ENCODE measurements at regions not wholly inside any gene's neighbourhood (a gene's known extent, or its start where the extent isn't known, plus 50 kb on each side); places are given as distances from the start of the nearest gene placed in this dataset.

DNA sequence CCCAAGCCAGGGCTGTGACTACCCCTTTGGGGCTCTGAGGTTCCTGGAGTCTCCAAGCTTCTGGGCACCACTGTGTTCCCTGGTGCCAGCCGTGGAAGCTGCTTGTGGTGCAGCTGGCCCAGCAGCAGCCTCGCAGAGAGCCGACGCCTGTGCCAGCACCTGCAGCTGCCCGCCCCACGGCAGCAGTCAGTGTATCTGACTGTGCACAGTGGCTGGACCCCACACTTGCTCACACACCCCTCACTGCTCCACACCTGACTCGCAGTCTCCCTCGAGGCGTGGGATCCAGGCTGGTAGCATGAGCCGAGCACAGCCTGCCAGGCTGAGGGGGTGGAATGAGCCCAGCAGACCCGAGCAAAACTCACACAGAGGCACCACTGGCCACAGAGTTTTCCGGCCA is 325.2 kb downstream of the PCNX1 start:
- no peak overlapping the region for H3K27ac Mint-ChIP-seq (ENCODE audit: low read depth)
- H3K4me3 Mint-ChIP-seq = no peak overlapping the region
- H3K27me3 Mint-ChIP-seq = no peaks in the 10 kb centered on the region
- ATAC-seq (replicated peaks; ENCODE audit: extremely low read depth, poor library complexity, severe bottlenecking) (no peak), DNase-seq (ENCODE audit: low spot score in 2 of 2) (no peak)
- H3K9me3 Mint-ChIP-seq = no peaks in the 10 kb centered on the region
- peaks cover 5% of the 10 kb centered on the region for H3K4me1 Mint-ChIP-seq
- peaks cover 3% of the 10 kb centered on the region for H3K36me3 Mint-ChIP-seq (ENCODE audit: insufficient read depth)

DNA sequence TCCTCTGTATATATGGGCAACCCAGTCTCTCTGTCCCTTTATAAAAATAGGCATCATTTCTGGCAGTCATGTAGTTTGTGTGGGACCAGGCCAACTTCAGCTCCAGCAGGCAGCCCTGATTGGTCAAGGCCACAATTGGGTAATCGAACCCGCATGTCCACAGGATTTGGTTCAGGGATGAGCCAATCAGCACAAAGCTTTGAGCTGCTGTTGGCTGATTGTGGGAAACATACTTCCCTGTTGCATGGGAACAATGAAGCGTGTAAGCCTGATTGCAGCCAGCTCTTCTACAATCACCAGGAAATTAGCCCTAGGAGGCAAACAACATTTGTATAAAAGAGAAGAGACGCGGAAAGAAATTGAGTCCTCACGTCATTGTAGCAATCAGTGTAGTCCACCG is 328.6 kb downstream of the PCNX1 start:
- ATAC-seq (replicated peaks; ENCODE audit: extremely low read depth, poor library complexity, severe bottlenecking) (no peak), DNase-seq (ENCODE audit: low spot score in 2 of 2) (no peak)
- H3K4me3 Mint-ChIP-seq = no peak overlapping the region
- H3K36me3 Mint-ChIP-seq (ENCODE audit: insufficient read depth) = no peaks in the 10 kb centered on the region
- no peak overlapping the region for H3K27ac Mint-ChIP-seq (ENCODE audit: low read depth)
- no peaks in the 10 kb centered on the region for H3K27me3 Mint-ChIP-seq
- H3K9me3 Mint-ChIP-seq = no peaks in the 10 kb centered on the region
- no peaks in the 10 kb centered on the region for H3K4me1 Mint-ChIP-seq

DNA sequence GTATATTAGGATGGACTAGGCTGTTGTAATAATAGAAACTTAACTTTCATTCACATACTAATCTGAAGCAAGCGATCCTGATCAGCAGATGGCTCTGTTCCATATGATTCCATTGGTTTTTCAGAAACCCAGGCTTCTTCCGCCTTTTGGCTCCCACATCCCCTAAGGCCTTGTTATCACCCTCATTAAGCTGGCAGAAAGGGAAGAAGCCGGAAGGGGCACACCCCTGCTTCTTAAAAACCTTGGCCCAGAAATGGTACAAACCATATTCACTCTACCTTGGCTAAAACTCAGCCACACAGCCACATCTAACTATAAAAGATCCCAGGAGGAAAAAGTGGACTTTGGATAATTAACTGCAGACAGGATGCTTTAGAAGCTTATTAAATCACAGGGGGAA is 329.2 kb downstream of the PCNX1 start:
- no peak overlapping the region for H3K4me3 Mint-ChIP-seq
- no peak overlapping the region for H3K27ac Mint-ChIP-seq (ENCODE audit: low read depth)

DNA sequence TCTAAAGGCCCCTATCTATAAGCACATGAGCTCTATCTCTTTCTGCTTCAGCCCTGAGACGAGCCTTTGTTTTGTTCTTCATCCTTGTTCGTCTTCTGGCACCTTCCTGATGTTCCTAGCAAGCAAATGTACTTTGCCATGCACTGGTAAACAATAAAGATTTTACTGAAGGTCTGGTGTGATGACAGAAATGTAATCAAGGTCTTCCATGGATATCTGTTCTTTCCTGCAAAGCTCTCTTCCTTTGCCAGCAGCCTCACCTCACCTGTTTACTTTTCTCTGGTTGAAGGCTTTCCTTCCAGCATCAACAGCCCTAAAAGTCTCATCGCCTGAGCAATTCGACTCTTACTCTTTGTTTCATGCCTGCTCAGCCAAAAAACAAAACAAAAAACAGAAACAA is 330.3 kb downstream of the PCNX1 start:
- Mint-ChIP-seq H3K4me1 (no peaks in the 10 kb centered on the region), H3K9me3 (no peaks in the 10 kb centered on the region), H3K4me3 (no peak overlapping the region), H3K36me3 (ENCODE audit: insufficient read depth) (no peaks in the 10 kb centered on the region), H3K27me3 (no peaks in the 10 kb centered on the region), H3K27ac (ENCODE audit: low read depth) (no peak overlapping the region)
- no peak for DNase-seq (ENCODE audit: low spot score in 2 of 2)
- no peak for ATAC-seq (replicated peaks; ENCODE audit: extremely low read depth, poor library complexity, severe bottlenecking)

More for the DNA sequence above, 329.2 kb downstream of the PCNX1 start:
- no peak for ATAC-seq (replicated peaks; ENCODE audit: extremely low read depth, poor library complexity, severe bottlenecking)
- Mint-ChIP-seq H3K9me3 (no peaks in the 10 kb centered on the region), H3K27me3 (no peaks in the 10 kb centered on the region), H3K36me3 (ENCODE audit: insufficient read depth) (no peaks in the 10 kb centered on the region), H3K4me1 (no peaks in the 10 kb centered on the region)
- no peak for DNase-seq (ENCODE audit: low spot score in 2 of 2)

DNA sequence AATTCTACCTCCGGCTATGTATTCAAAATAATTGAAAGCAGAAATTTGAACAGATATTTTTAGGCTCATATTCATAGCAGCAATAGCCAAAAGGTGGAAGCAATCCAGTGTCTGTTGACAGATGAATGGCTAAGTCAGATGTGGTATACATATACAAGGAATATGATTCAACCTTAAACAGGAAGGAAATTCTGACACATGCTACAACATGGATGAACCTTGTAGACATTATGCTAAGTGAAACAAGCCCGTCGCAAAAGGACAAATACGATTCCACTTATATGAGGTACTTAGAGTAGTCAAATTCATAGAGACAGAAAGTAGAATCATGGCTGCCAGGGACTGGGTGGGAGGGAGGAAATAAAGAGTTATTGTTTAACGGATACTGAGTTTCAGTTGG is 331.6 kb downstream of the PCNX1 start:
- ATAC-seq (replicated peaks; ENCODE audit: extremely low read depth, poor library complexity, severe bottlenecking) (no peak), DNase-seq (ENCODE audit: low spot score in 2 of 2) (no peak)
- Mint-ChIP-seq H3K27me3 (no peaks in the 10 kb centered on the region), H3K9me3 (no peaks in the 10 kb centered on the region), H3K27ac (ENCODE audit: low read depth) (no peak overlapping the region), H3K4me1 (no peaks in the 10 kb centered on the region), H3K4me3 (no peak overlapping the region), H3K36me3 (ENCODE audit: insufficient read depth) (no peaks in the 10 kb centered on the region)

DNA sequence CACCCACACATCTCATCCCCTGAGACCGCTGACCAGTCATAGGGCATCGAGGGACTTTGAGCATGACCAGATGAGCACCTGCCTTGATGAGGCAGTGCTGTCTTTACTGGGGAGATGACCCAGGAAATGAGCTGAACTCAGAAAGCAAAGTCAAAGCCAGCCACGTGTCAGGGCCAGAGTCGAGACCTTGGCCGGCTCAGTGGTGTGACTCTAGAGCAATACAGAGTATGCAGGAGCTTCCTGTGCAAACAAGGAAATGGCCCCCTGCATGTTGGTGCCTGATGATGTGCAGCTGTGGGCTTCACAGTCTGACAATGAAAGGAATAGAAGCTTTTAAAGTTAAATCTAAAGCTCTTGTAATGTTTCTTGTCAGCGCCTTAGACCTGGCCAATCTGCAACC is 332.9 kb downstream of the PCNX1 start:
- no peak overlapping the region for H3K27ac Mint-ChIP-seq (ENCODE audit: low read depth)
- no peak overlapping the region for H3K4me3 Mint-ChIP-seq
- no peak for ATAC-seq (replicated peaks; ENCODE audit: extremely low read depth, poor library complexity, severe bottlenecking)

DNA sequence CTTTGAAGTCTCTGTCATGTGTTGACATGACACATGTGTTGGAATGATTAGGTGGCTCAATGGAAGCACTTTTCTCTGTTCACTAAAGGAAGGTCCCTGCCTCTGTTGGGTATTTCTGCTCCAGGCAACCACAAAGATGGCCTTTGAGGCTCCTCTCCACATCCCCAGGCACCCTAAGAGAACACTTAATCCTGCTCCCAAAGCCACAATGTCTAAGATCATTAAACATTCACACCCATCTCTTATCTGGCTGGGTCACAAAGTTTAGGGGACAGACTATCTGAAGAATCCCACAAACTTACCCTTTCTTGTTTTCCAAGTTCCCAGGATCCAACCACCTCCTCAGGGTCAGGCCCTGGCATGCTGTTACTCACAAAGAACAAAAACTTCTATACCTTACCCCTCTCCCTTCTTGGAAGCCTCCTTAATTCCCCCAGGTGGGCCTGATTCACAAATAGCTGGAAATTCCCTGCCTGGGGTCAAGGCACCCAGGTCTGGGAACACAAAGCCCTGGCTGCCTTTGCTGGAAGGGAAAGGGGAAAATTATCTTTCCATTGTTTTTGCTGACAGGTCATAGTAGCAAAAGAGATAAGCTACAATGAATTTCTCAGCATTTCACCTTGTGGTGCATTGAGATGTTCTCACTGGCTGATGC is 333.7 kb downstream of the PCNX1 start:
- Mint-ChIP-seq H3K4me3 (no peak overlapping the region), H3K27me3 (no peaks in the 10 kb centered on the region), H3K4me1 (peaks cover 13% of the 10 kb centered on the region), H3K9me3 (no peaks in the 10 kb centered on the region), H3K27ac (ENCODE audit: low read depth) (no peak overlapping the region), H3K36me3 (ENCODE audit: insufficient read depth) (no peaks in the 10 kb centered on the region)
- ATAC-seq (replicated peaks; ENCODE audit: extremely low read depth, poor library complexity, severe bottlenecking) (no peak), DNase-seq (ENCODE audit: low spot score in 2 of 2) (no peak)

More for the DNA sequence above, 332.9 kb downstream of the PCNX1 start:
- DNase-seq (ENCODE audit: low spot score in 2 of 2) = no peak
- no peaks in the 10 kb centered on the region for H3K36me3 Mint-ChIP-seq (ENCODE audit: insufficient read depth)
- H3K9me3 Mint-ChIP-seq = no peaks in the 10 kb centered on the region
- H3K4me1 Mint-ChIP-seq = peaks cover 5% of the 10 kb centered on the region
- no peaks in the 10 kb centered on the region for H3K27me3 Mint-ChIP-seq

DNA sequence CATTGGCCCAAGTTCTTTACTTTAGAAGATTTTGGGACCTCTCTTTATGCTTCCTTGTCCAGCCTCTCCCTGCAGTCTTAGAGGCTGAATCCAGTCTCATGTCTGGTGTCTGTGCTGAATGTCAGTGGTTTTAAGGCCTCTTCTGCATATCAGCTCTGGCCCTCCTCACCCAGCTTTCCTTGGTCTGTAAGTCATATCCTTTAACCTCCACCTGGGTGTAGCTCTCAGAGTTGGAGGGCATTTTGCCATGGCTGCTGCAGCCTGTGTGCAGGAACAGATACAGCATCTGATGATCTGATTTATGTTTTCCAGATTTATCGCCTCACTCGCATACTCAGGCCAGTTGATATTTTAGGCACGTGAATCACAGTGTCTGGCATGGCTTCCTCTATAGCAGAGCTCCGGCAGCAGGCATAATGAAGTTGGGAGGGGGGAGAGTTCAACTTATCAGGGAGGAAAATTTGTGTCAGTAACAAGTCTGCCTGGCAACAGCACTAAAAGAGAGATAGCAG is 335.0 kb downstream of the PCNX1 start:
- H3K9me3 Mint-ChIP-seq = peaks cover 3% of the 10 kb centered on the region
- peaks cover 26% of the 10 kb centered on the region for H3K4me1 Mint-ChIP-seq
- no peak overlapping the region for H3K4me3 Mint-ChIP-seq
- DNase-seq (ENCODE audit: low spot score in 2 of 2) (no peak), ATAC-seq (replicated peaks; ENCODE audit: extremely low read depth, poor library complexity, severe bottlenecking) (no peak)
- H3K27ac Mint-ChIP-seq (ENCODE audit: low read depth) = no peak overlapping the region
- no peaks in the 10 kb centered on the region for H3K36me3 Mint-ChIP-seq (ENCODE audit: insufficient read depth)
- no peaks in the 10 kb centered on the region for H3K27me3 Mint-ChIP-seq

DNA sequence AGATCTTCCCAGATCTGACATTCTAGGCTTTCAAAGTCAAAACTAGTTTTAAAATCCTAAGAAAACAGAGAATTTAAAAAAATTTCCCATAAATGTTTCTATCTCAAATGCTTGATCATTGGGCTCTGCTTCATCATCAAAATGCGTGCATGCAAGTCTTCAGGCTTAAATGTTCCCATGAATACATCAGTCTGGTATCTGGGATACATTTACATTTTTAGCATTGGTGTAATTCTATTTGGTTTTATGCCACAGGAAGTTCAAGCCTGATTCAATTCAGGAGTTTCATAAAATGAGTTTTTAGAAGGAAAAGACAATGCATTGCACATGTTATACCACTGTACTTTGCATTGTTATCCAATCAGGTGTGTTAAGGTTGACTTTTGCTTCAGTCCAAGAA is 336.4 kb downstream of the PCNX1 start:
- peaks cover 8% of the 10 kb centered on the region for H3K9me3 Mint-ChIP-seq
- no peak for DNase-seq (ENCODE audit: low spot score in 2 of 2)
- no peak for ATAC-seq (replicated peaks; ENCODE audit: extremely low read depth, poor library complexity, severe bottlenecking)
- H3K27me3 Mint-ChIP-seq = no peaks in the 10 kb centered on the region
- peaks cover 34% of the 10 kb centered on the region for H3K4me1 Mint-ChIP-seq
- no peak overlapping the region for H3K27ac Mint-ChIP-seq (ENCODE audit: low read depth)
- H3K36me3 Mint-ChIP-seq (ENCODE audit: insufficient read depth) = no peaks in the 10 kb centered on the region
- no peak overlapping the region for H3K4me3 Mint-ChIP-seq

DNA sequence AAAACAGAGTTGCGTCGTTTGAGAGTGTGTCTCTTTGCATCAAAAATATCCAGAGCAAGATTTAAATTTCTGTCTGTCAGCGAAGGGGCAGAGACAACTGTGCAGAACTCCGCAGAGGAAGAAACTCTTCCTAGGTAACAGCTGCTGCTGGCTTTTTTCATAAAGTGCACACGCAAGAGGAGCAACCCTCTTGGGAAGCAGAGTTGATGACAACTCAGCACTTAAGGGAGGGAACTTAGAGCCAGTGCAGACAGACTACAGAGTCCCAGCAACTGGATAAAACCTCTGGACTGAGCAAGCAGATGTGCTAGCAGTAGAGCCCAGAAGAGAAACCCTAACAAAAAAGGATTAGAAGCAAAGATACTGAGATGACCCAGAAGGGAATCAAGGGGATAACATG is 337.1 kb downstream of the PCNX1 start:
- no peak overlapping the region for H3K27ac Mint-ChIP-seq (ENCODE audit: low read depth)
- ATAC-seq (replicated peaks; ENCODE audit: extremely low read depth, poor library complexity, severe bottlenecking) = no peak
- H3K36me3 Mint-ChIP-seq (ENCODE audit: insufficient read depth) = no peaks in the 10 kb centered on the region
- no peaks in the 10 kb centered on the region for H3K27me3 Mint-ChIP-seq
- H3K4me3 Mint-ChIP-seq = no peak overlapping the region
- no peak for DNase-seq (ENCODE audit: low spot score in 2 of 2)
- peaks cover 34% of the 10 kb centered on the region for H3K4me1 Mint-ChIP-seq
- H3K9me3 Mint-ChIP-seq = peaks cover 8% of the 10 kb centered on the region

DNA sequence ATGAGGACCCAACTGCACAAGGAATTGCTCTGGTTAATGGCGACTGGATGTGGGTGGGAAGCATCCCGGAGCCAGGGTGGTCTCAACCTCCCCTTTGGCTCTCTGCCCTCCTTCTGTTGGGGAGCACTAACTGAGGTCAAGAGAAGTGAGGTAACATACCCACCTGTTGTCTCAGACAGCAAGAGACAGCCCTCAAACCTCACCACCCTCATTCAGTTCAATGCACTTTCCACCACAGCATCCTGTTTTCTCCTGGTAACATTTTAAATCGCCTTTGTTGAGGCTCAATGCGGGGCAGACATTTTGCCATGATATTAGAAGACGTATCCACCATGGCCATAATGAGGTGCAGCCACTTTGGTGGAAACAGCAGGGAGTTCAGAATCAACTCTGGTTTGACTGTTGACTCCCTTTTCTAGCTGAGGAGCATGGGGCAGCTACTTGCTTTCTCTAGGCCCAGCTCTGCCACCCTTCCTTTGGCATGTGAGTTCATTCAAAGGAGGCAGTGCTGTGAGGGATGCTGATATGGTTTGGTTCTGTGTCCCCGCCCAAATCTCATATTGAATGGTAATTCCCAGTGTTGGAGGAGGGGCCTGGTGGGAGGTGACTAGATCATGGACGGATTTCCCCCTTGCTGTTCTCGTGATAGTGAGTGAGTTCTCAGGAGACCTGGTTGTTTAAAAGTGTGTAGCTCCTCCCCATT is 338.6 kb downstream of the PCNX1 start:
- H3K27me3 Mint-ChIP-seq = no peaks in the 10 kb centered on the region
- DNase-seq (ENCODE audit: low spot score in 2 of 2) = no peak
- H3K9me3 Mint-ChIP-seq = peaks cover 8% of the 10 kb centered on the region
- H3K36me3 Mint-ChIP-seq (ENCODE audit: insufficient read depth) = no peaks in the 10 kb centered on the region
- peak overlapping the region; percentile 32 for H3K4me3 Mint-ChIP-seq
- peaks cover 40% of the 10 kb centered on the region for H3K4me1 Mint-ChIP-seq
- H3K27ac Mint-ChIP-seq (ENCODE audit: low read depth) = peak overlapping the region; percentile 80
- peak; percentile 52 for ATAC-seq (replicated peaks; ENCODE audit: extremely low read depth, poor library complexity, severe bottlenecking)

DNA sequence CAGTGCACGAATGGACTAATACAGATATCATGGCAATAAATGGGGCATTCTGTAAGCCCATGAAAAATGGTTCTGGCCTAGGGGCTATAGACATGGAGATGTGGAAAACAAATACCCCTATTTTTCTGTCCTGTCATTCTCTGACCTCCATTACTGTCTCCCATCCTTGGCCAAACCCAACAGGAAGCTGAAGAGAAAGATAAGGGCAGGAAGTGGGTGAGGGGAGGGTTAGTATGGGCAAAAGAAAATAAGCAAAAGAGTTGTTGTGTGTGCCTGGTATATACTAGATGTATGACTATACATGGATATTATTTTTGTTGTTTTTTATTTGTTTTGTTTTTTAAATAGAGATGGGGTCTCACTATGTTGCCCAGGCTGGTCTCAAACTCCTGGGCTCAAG is 339.3 kb downstream of the PCNX1 start:
- ATAC-seq (replicated peaks; ENCODE audit: extremely low read depth, poor library complexity, severe bottlenecking) (no peak), DNase-seq (ENCODE audit: low spot score in 2 of 2) (no peak)
- Mint-ChIP-seq H3K27me3 (no peaks in the 10 kb centered on the region), H3K36me3 (ENCODE audit: insufficient read depth) (no peaks in the 10 kb centered on the region), H3K4me3 (peak overlapping the region; percentile 32), H3K4me1 (peaks cover 40% of the 10 kb centered on the region), H3K9me3 (peaks cover 8% of the 10 kb centered on the region), H3K27ac (ENCODE audit: low read depth) (peak overlapping the region; percentile 80)

DNA sequence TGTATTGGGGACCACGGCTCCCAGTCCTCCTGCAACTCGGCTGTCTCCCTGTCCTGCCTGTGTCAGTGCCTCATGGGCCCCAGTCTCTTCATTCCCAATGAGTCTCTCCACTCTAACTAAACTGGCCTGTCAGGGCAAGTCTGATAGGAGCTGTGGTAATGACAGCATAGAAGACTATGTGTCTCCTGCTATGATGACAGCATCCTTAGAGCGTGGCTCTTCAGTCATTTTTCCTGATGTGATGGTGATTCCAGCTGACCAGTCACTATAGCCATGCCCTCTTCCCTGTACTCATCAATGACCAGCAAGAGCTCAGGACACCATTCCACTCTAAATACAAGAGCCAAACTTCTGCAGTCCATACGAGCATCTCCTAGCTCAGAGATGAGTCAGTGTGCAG is 339.8 kb downstream of the PCNX1 start:
- Mint-ChIP-seq H3K4me3 (peak overlapping the region; percentile 32), H3K36me3 (ENCODE audit: insufficient read depth) (no peaks in the 10 kb centered on the region), H3K27ac (ENCODE audit: low read depth) (peak overlapping the region; percentile 80)

More for the DNA sequence above, 339.8 kb downstream of the PCNX1 start:
- Mint-ChIP-seq H3K4me1 (peaks cover 40% of the 10 kb centered on the region), H3K9me3 (peaks cover 8% of the 10 kb centered on the region), H3K27me3 (no peaks in the 10 kb centered on the region)
- DNase-seq (ENCODE audit: low spot score in 2 of 2) (no peak), ATAC-seq (replicated peaks; ENCODE audit: extremely low read depth, poor library complexity, severe bottlenecking) (no peak)
